ENCODE measurements at regions not wholly inside any gene's neighbourhood (a gene's known extent, or its start where the extent isn't known, plus 50 kb on each side); places are given as distances from the start of the nearest gene placed in this dataset.

- TF ChIP-seq, protein P1, sequence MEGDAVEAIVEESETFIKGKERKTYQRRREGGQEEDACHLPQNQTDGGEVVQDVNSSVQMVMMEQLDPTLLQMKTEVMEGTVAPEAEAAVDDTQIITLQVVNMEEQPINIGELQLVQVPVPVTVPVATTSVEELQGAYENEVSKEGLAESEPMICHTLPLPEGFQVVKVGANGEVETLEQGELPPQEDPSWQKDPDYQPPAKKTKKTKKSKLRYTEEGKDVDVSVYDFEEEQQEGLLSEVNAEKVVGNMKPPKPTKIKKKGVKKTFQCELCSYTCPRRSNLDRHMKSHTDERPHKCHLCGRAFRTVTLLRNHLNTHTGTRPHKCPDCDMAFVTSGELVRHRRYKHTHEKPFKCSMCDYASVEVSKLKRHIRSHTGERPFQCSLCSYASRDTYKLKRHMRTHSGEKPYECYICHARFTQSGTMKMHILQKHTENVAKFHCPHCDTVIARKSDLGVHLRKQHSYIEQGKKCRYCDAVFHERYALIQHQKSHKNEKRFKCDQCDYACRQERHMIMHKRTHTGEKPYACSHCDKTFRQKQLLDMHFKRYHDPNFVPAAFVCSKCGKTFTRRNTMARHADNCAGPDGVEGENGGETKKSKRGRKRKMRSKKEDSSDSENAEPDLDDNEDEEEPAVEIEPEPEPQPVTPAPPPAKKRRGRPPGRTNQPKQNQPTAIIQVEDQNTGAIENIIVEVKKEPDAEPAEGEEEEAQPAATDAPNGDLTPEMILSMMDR (IDR thresholded peaks at IDR 0.05), result no peak
- no peaks in the 10 kb centered on the region for H3K4me1 ChIP-seq (ENCODE audit: control insufficient read depth in 1 of 2, low read depth in 2 of 2)
- no peaks in the 10 kb centered on the region for H3K9me3 ChIP-seq
- no peak for DNase-seq (ENCODE audit: low spot score)
- H3K4me3 ChIP-seq, result no peak overlapping the region
- H3K27ac ChIP-seq, result no peak overlapping the region
- H3K27me3 ChIP-seq (replicated peaks; ENCODE audit: insufficient read depth), result no peaks in the 10 kb centered on the region
- H3K36me3 ChIP-seq, result no peaks in the 10 kb centered on the region
- ATAC-seq (ENCODE audit: insufficient number of reproducible peaks, low FRiP score, low read depth), result no peak
These were observed 75.6 kb upstream of the NEURL1B start for GRCh38 chr5:172565455-172565854.

GRCh38 chr5:172564883-172565282, 76.2 kb upstream of the NEURL1B start:
- H3K4me1 ChIP-seq (ENCODE audit: control insufficient read depth in 1 of 2, low read depth in 2 of 2), result no peaks in the 10 kb centered on the region
- no peaks in the 10 kb centered on the region for H3K27me3 ChIP-seq (replicated peaks; ENCODE audit: insufficient read depth)
- DNase-seq (ENCODE audit: low spot score) (no peak), ATAC-seq (ENCODE audit: insufficient number of reproducible peaks, low FRiP score, low read depth) (no peak)
- H3K9me3 ChIP-seq, result no peaks in the 10 kb centered on the region
- TF ChIP-seq, protein P1 (IDR thresholded peaks at IDR 0.05), result no peak
- no peaks in the 10 kb centered on the region for H3K36me3 ChIP-seq
- no peak overlapping the region for H3K27ac ChIP-seq
- no peak overlapping the region for H3K4me3 ChIP-seq

DNA sequence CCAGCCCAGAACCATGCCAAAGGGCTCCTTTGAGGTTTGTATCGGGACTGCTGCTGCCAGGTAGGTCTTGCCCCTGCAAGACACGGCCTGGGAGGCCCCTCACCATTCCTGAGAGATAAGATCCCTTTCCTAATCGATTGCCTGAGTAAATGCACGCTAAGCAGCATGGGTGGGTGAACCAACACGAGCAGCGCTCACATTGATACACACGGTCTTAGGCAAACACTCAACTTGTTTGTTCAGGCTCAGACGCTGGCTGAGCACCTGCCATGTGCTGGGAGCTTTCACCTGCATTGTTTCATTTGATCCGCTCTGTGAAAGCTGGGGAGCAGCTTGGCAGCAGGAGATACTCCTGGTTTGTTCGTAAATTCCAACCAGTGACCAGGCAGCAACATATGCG, 76.9 kb upstream of the NEURL1B start:
- DNase-seq (ENCODE audit: low spot score), result no peak
- no peak for ATAC-seq (ENCODE audit: insufficient number of reproducible peaks, low FRiP score, low read depth)
- Histone ChIP-seq H3K9me3 (no peaks in the 10 kb centered on the region), H3K4me1 (ENCODE audit: control insufficient read depth in 1 of 2, low read depth in 2 of 2) (no peaks in the 10 kb centered on the region), H3K4me3 (no peak overlapping the region), H3K27ac (no peak overlapping the region), H3K27me3 (replicated peaks; ENCODE audit: insufficient read depth) (no peaks in the 10 kb centered on the region), H3K36me3 (no peaks in the 10 kb centered on the region)
- TF ChIP-seq, protein P1 (IDR thresholded peaks at IDR 0.05), result no peak

- no peak overlapping the region for H3K4me3 ChIP-seq
- ATAC-seq (ENCODE audit: insufficient number of reproducible peaks, low FRiP score, low read depth), result no peak
- H3K4me1 ChIP-seq (ENCODE audit: control insufficient read depth in 1 of 2, low read depth in 2 of 2), result peaks cover 0 to 7% of the 10 kb centered on the region in 2 donors
- DNase-seq (ENCODE audit: low spot score), result no peak
- no peaks in the 10 kb centered on the region for H3K36me3 ChIP-seq
- no peaks in the 10 kb centered on the region for H3K27me3 ChIP-seq (replicated peaks; ENCODE audit: insufficient read depth)
- no peak overlapping the region for H3K27ac ChIP-seq
- TF ChIP-seq, protein P1 (IDR thresholded peaks at IDR 0.05), result no peak
- no peaks in the 10 kb centered on the region for H3K9me3 ChIP-seq
These were observed 78.6 kb upstream of the NEURL1B start for GRCh38 chr5:172562443-172562842.

DNA sequence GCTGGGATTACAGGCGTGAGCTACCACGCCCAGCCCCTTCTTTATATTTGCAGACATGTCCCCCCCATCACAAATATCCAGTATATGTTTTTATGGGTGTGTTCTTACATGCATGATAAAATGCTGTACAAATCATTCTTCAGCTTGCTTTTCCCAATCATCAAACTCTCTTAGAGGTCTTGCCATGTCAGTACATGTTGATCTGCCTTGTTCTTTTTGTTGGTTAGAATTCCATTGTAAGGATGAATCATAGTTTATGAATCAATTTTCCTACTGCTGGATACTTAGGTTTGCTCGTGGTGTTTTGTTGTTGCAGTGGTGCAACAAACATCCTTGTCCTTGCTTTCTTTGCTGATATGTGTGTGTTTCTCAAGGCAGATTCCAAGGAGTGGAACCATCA, 79.9 kb upstream of the NEURL1B start:
- H3K4me1 ChIP-seq (ENCODE audit: control insufficient read depth in 1 of 2, low read depth in 2 of 2), result peaks cover 0 to 13% of the 10 kb centered on the region in 2 donors
- ATAC-seq (ENCODE audit: insufficient number of reproducible peaks, low FRiP score, low read depth) (no peak), DNase-seq (ENCODE audit: low spot score) (no peak)
- no peak overlapping the region for H3K4me3 ChIP-seq
- no peak overlapping the region for H3K27ac ChIP-seq
- no peaks in the 10 kb centered on the region for H3K9me3 ChIP-seq
- H3K27me3 ChIP-seq (replicated peaks; ENCODE audit: insufficient read depth), result no peaks in the 10 kb centered on the region
- TF ChIP-seq, protein P1 (IDR thresholded peaks at IDR 0.05), result no peak
- H3K36me3 ChIP-seq, result no peaks in the 10 kb centered on the region
